Bronchial epithelial cell (primary cell): ENCODE measurements at regions not wholly inside any gene's neighbourhood (a gene's known extent, or its start where the extent isn't known, plus 50 kb on each side); places are given as distances from the start of the nearest gene placed in this dataset.

ENCODE experiments used
- DNase-seq: peaks from one replicate; pipeline ENCODE4 v3.0.0-alpha.2; 2010; ENCODE audit warnings: low read depth
- FAIRE-seq: peaks from 2 replicates; lab custom pipeline; 2011; peaks lifted over from hg19 to GRCh38; lab: Jason Lieb, UNC
- H3K27me3 ChIP-seq: 2 replicates; pipeline ENCODE4 v1.5.1; 2011; ENCODE audit warnings: low read length; ENCODE audit not compliant: control insufficient read depth, insufficient read depth
- H3K36me3 ChIP-seq: 2 replicates; pipeline ENCODE4 v1.5.1; 2011; ENCODE audit warnings: low read length; ENCODE audit not compliant: control insufficient read depth, insufficient read depth
- H3K4me3 ChIP-seq: 2 replicates; pipeline ENCODE4 v1.5.1; 2011; ENCODE audit warnings: mild to moderate bottlenecking, low read depth, low read length, control low read depth
- CTCF ChIP-seq: IDR thresholded peaks from 2 replicates; pipeline ENCODE4 v1.5.1; 2011; ENCODE audit warnings: mild to moderate bottlenecking, moderate library complexity, low read length, control low read depth, inconsistent platforms; ENCODE audit not compliant: insufficient read depth, severe bottlenecking

GRCh38 chr7:54877683-54878082 is 118.7 kb upstream of the SEC61G start:
- no peaks in the 10 kb centered on the region for H3K36me3 ChIP-seq
- peak; percentile 46 for TF ChIP-seq CTCF
- FAIRE-seq (peak; percentile 66), DNase-seq (peak; percentile 53)
- H3K4me3 ChIP-seq = no peak overlapping the region
- H3K27me3 ChIP-seq = no peaks in the 10 kb centered on the region

GRCh38 chr7:54878339-54878738 is 119.3 kb upstream of the SEC61G start:
- Histone ChIP-seq H3K36me3 (no peaks in the 10 kb centered on the region), H3K4me3 (no peak overlapping the region), H3K27me3 (no peaks in the 10 kb centered on the region)
- FAIRE-seq (no peak), DNase-seq (peak; percentile 20)
- TF ChIP-seq CTCF = no peak

- no peak for TF ChIP-seq CTCF
- H3K4me3 ChIP-seq = no peak overlapping the region
- H3K27me3 ChIP-seq = no peaks in the 10 kb centered on the region
- no peaks in the 10 kb centered on the region for H3K36me3 ChIP-seq
- DNase-seq (no peak), FAIRE-seq (no peak)
Observed at GRCh38 chr7:54879776-54880175, 120.8 kb upstream of the SEC61G start.

GRCh38 chr7:54880326-54880989 is 121.4 kb upstream of the SEC61G start:
- H3K36me3 ChIP-seq = no peaks in the 10 kb centered on the region
- TF ChIP-seq CTCF = no peak
- no peak overlapping the region for H3K4me3 ChIP-seq
- no peak for FAIRE-seq
- DNase-seq = no peak
- H3K27me3 ChIP-seq = no peaks in the 10 kb centered on the region

GRCh38 chr7:54881816-54882520 is 123.0 kb upstream of the SEC61G start:
- Histone ChIP-seq H3K4me3 (no peak overlapping the region), H3K27me3 (no peaks in the 10 kb centered on the region), H3K36me3 (no peaks in the 10 kb centered on the region)
- no peak for DNase-seq
- no peak for TF ChIP-seq CTCF
- FAIRE-seq = no peak
